SK-N-SH (cell line): ENCODE measurements at regions not wholly inside any gene's neighbourhood (a gene's known extent, or its start where the extent isn't known, plus 50 kb on each side); places are given as distances from the start of the nearest gene placed in this dataset.

ENCODE experiments used
- CTCF ChIA-PET: fragments of 300-600, 350-600 bp; formaldehyde crosslinking; extraction: SDS; loops from one replicate; lab custom pipeline; 2021; lab: Yijun Ruan, JAX
- POLR2A ChIA-PET: fragments of 350-600 bp; sonication (Branson Sonifier 250); formaldehyde crosslinking; extraction: SDS; loops from one replicate; lab custom pipeline; 2020; ENCODE audit warnings: antibody characterized with exemption, inconsistent platforms; lab: Yijun Ruan, JAX
- DNase-seq: peaks from one replicate; pipeline ENCODE4 v3.0.0; 2012
- H2AFZ ChIP-seq: fragments of 200-600 bp; sonication (generic); 2 replicates; pipeline ENCODE4 v1.8.1; 2016; ENCODE audit warnings: antibody characterized with exemption, mild to moderate bottlenecking, low read depth
- H3F3A ChIP-seq: fragments of 200-600 bp; sonication (generic); replicated peaks from 2 replicates; pipeline ENCODE3; 2016; ENCODE audit warnings: antibody characterized with exemption, mild to moderate bottlenecking; ENCODE audit not compliant: insufficient read depth
- H3K27ac ChIP-seq, 2 experiments: fragments of 200-500 bp in 1 of 2; fragments of 200-600 bp in 1 of 2; sonication (Bioruptor generic) in 1 of 2; sonication (generic), shearing (Covaris generic) in 1 of 2; 2 replicates each; pipeline versions ENCODE4 v1.5.1 to v1.6.1; 2014 to 2016; ENCODE audit warnings: low read depth in 2 of 2, inconsistent platforms in 1 of 2, low read length in 1 of 2, mild to moderate bottlenecking in 1 of 2, mixed read lengths in 1 of 2
- H3K27me3 ChIP-seq: fragments of 200-600 bp; sonication (generic), shearing (Covaris generic); 2 replicates; pipeline ENCODE4 v1.6.1; 2016; ENCODE audit warnings: mixed run types; ENCODE audit not compliant: insufficient read depth
- H3K36me3 ChIP-seq, 2 experiments: fragments of 200-500 bp in 1 of 2; fragments of 200-600 bp in 1 of 2; sonication (Bioruptor generic) in 1 of 2; sonication (generic) in 1 of 2; replicated peaks in 1 of 2; 2 replicates each; pipeline versions ENCODE3 to v1.5.1; 2014 to 2016; ENCODE audit warnings: low read length in 1 of 2, mild to moderate bottlenecking in 1 of 2; ENCODE audit not compliant: insufficient read depth in 2 of 2, control insufficient read depth in 1 of 2
- H3K4me1 ChIP-seq, 2 experiments: fragments of 200-500 bp in 1 of 2; fragments of 200-600 bp in 1 of 2; sonication (Bioruptor generic) in 1 of 2; sonication (generic), shearing (Covaris generic) in 1 of 2; 2 replicates each; pipeline versions ENCODE4 v1.5.1 to v1.6.1; 2014 to 2016; ENCODE audit warnings: low read depth in 1 of 2, low read length in 1 of 2, mixed run types in 1 of 2; ENCODE audit not compliant: insufficient read depth in 2 of 2, control insufficient read depth in 1 of 2
- H3K4me2 ChIP-seq: fragments of 200-600 bp; sonication (generic), shearing (Covaris generic); 2 replicates; pipeline ENCODE4 v1.6.1; 2017; ENCODE audit warnings: mixed run types
- H3K4me3 ChIP-seq, 2 experiments: fragments of 200-500 bp in 1 of 2; fragments of 200-600 bp in 1 of 2; sonication (Bioruptor generic) in 1 of 2; sonication (generic), shearing (Covaris generic) in 1 of 2; 2 replicates each; pipeline versions ENCODE4 v1.5.1 to v1.8.1; 2014 to 2016; ENCODE audit warnings: low read depth in 2 of 2, inconsistent platforms in 1 of 2, low read length in 1 of 2, mild to moderate bottlenecking in 1 of 2, mixed read lengths in 1 of 2, moderate library complexity in 1 of 2
- H3K79me2 ChIP-seq: fragments of 200-600 bp; sonication (generic); 2 replicates; pipeline ENCODE4 v1.8.1; 2017; ENCODE audit warnings: mild to moderate bottlenecking; ENCODE audit not compliant: insufficient read depth
- H3K9ac ChIP-seq: fragments of 200-600 bp; sonication (generic); 2 replicates; pipeline ENCODE4 v1.6.1; 2017; ENCODE audit warnings: mixed run types
- H3K9me2 ChIP-seq: fragments of 200-600 bp; sonication (generic); 2 replicates; pipeline ENCODE4 v1.6.1; 2017; ENCODE audit warnings: mixed run types
- H3K9me3 ChIP-seq: fragments of 200-600 bp; sonication (generic); 2 replicates; pipeline ENCODE4 v1.6.1; 2017; ENCODE audit warnings: mixed run types, mild to moderate bottlenecking, moderate library complexity
- H4K20me1 ChIP-seq: fragments of 200-600 bp; sonication (generic); 2 replicates; pipeline ENCODE4 v1.6.1; 2017; ENCODE audit warnings: mild to moderate bottlenecking, mixed run types; ENCODE audit not compliant: insufficient read depth
- CHD2 ChIP-seq: fragments of 150-350 bp; IDR thresholded peaks from 2 replicates; pipeline ENCODE4 v1.6.1; 2018; ENCODE audit warnings: low read length; ENCODE audit not compliant: partially characterized antibody
- EZH2phosphoT487 ChIP-seq: fragments of 200-600 bp; sonication (generic); IDR thresholded peaks from 2 replicates; pipeline ENCODE4 v1.6.1; 2017; ENCODE audit warnings: low read depth, mixed run types, mild to moderate bottlenecking, antibody characterized with exemption, moderate library complexity, borderline replicate concordance
- FOXJ3 ChIP-seq: sonication (generic); formaldehyde crosslinking; IDR thresholded peaks from 2 replicates; pipeline ENCODE4 v1.5.1; 2020; ENCODE audit warnings: mild to moderate bottlenecking, missing genetic modification reagents
- GATA2 ChIP-seq: sonication (generic); formaldehyde crosslinking; IDR thresholded peaks from 2 replicates; pipeline ENCODE4 v1.5.0; 2020; ENCODE audit warnings: mild to moderate bottlenecking, missing genetic modification reagents
- MEF2A ChIP-seq: IDR thresholded peaks from 2 replicates; pipeline ENCODE4 v1.4.0; 2012; ENCODE audit warnings: low read depth, borderline replicate concordance
- NRF1 ChIP-seq: IDR thresholded peaks from 2 replicates; pipeline ENCODE4 v1.6.1; 2012; ENCODE audit warnings: low read depth, mild to moderate bottlenecking, low read length
- PBX3 ChIP-seq: IDR thresholded peaks from 2 replicates; pipeline ENCODE4; 2012
- RAD21 ChIP-seq: IDR thresholded peaks from 2 replicates; pipeline ENCODE4 v1.6.1; 2012; ENCODE audit warnings: mild to moderate bottlenecking, low read length
- REST ChIP-seq: IDR thresholded peaks from 2 replicates; pipeline ENCODE4 v1.6.1; 2012; ENCODE audit warnings: mild to moderate bottlenecking, low read depth, low read length, moderate library complexity
- TCF12 ChIP-seq: IDR thresholded peaks from 2 replicates; pipeline ENCODE4 v1.4.0; 2012
- TEAD4 ChIP-seq: IDR thresholded peaks from 2 replicates; pipeline ENCODE4 v1.4.0; 2012; ENCODE audit warnings: mild to moderate bottlenecking, borderline replicate concordance; ENCODE audit not compliant: insufficient read depth
- USF1 ChIP-seq: IDR thresholded peaks from 2 replicates; pipeline ENCODE4 v1.4.0; 2012; ENCODE audit warnings: low read depth, borderline replicate concordance
- USF2 ChIP-seq: fragments of 150-350 bp; IDR thresholded peaks from 2 replicates; pipeline ENCODE4 v1.6.1; 2017; ENCODE audit warnings: antibody characterized with exemption, low read length, low read depth, borderline replicate concordance
- ZBTB33 ChIP-seq: IDR thresholded peaks from 2 replicates; pipeline ENCODE4 v1.4.0; 2012; ENCODE audit warnings: low read depth, borderline replicate concordance
- WGBS: methylation state at CpG from one replicate; pipeline ENCODE4 v1.1.6; 2017; ENCODE audit warnings: low lambda C conversion rate; 5-methylcytosine and 5-hydroxymethylcytosine counted together
- TF ChIP-seq, protein P1 (sequence below): fragments of 150-350 bp; IDR thresholded peaks from 2 replicates; pipeline ENCODE4 v1.6.1; 2016; ENCODE audit warnings: mild to moderate bottlenecking, low read depth, low read length

DNA sequence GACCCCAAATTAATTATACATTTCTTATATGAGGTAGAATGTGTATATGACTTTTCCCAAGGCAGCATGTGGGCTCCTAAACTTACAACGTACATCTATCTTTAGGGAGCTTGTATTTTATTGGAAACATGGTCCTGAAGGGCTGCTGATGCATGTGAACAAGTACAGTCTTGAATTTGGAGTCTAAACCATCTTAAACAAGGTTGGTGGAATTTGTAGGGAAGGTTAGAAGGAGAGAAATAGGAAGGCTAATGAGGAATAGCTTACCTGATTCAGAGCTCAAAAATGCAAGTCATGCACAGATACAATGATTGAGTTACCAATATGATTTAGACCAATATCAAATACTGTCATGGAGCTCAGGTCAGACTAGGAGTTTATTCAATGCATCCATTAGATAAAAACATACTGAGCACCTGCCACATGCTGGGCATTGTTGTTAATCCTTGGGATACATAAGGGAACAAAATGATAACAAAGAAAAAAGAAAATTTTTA, 458.6 kb upstream of the ETAA1 start:
- no peaks in the 10 kb centered on the region for H3K79me2 ChIP-seq
- no peaks in the 10 kb centered on the region for H4K20me1 ChIP-seq
- no peaks in the 10 kb centered on the region; a peak in 2 of 4 replicates for H3K4me1 ChIP-seq
- H3K27ac ChIP-seq: no peak overlapping the region
- H2AFZ ChIP-seq: no peak overlapping the region
- H3K9me2 ChIP-seq: no peaks in the 10 kb centered on the region
- H3K9me3 ChIP-seq: no peaks in the 10 kb centered on the region
- H3K4me3 ChIP-seq: no peak overlapping the region
- WGBS: 56% methylated on average over 1 of the region's 1 CpG
- no peak overlapping the region for H3K4me2 ChIP-seq
- no peaks in the 10 kb centered on the region for H3K27me3 ChIP-seq
- ChIA-PET POLR2A (no interaction called here), CTCF (interaction anchor here (1.1 kb wide), 1 partner anchor 17 kb away, joined by 3 read pairs; no protein-coding TSS in a partner anchor)
- H3F3A ChIP-seq: no peaks in the 10 kb centered on the region
- no peak for DNase-seq
- TF ChIP-seq, protein P1, sequence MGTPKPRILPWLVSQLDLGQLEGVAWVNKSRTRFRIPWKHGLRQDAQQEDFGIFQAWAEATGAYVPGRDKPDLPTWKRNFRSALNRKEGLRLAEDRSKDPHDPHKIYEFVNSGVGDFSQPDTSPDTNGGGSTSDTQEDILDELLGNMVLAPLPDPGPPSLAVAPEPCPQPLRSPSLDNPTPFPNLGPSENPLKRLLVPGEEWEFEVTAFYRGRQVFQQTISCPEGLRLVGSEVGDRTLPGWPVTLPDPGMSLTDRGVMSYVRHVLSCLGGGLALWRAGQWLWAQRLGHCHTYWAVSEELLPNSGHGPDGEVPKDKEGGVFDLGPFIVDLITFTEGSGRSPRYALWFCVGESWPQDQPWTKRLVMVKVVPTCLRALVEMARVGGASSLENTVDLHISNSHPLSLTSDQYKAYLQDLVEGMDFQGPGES: no peak
- no peak for TF ChIP-seq TEAD4
- TF ChIP-seq RAD21: no peak
- no peak for TF ChIP-seq PBX3
- TF ChIP-seq NRF1: no peak
- no peak for TF ChIP-seq ZBTB33
- no peak for TF ChIP-seq GATA2 (CRISPR knock-in tag)
- TF ChIP-seq USF1: no peak
- no peak for TF ChIP-seq MEF2A
- TF ChIP-seq REST: no peak
- no peak for TF ChIP-seq CHD2
- no peak for TF ChIP-seq FOXJ3
- TF ChIP-seq USF2: no peak
- TF ChIP-seq EZH2phosphoT487: no peak
- TF ChIP-seq TCF12: no peak
- no peaks in the 10 kb centered on the region for H3K36me3 ChIP-seq
- no peak overlapping the region for H3K9ac ChIP-seq
